ENCODE measurements at regions not wholly inside any gene's neighbourhood (a gene's known extent, or its start where the extent isn't known, plus 50 kb on each side); places are given as distances from the start of the nearest gene placed in this dataset.
"Not testable (repeated sequence)": the region's sequence is repeated elsewhere in the genome, so short reads cannot be mapped to it uniquely, and the experiment has no call there.

DNA sequence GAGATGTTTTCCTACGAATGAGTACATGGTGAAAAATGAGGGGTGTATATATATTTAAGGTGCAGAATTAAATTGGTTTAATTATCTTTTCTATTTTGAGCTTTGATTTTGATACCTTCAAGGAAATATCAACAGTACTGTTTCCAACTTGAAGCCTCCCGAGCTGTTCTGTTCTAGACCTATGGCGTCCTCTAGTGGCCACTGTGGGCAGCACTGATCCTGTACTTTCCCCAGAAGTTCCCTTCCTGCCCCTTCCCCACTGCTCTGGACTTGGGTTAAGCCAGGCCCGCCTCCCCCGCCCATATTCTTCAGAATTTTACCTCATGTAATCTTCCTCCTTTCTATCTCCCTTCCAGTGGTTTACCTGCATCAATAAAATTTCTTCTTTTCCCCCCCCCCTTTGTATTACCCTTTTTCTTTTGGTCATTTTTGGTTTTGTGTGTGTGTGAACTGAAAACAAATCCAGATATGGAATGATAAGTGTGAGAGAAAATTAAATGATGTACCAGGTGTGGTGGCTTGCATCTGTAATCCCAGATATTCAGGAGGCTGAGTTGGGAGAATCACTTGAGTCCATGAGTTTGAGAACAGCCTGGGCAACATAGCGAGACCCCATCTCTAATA, 1643.5 kb downstream of the TP53TG3F start:
- H3K27me3 ChIP-seq = no peaks in the 10 kb centered on the region
- H3K9me3 ChIP-seq = no peaks in the 10 kb centered on the region
- WGBS (ENCODE audit: insufficient coverage, low coverage, low lambda C conversion rate, missing lambda C conversion rate) = 20% methylated on average over 6 of the region's 6 CpGs
- TF ChIP-seq POLR2A (IDR thresholded peaks at IDR 0.05) = no peak
- TF ChIP-seq, protein P1, sequence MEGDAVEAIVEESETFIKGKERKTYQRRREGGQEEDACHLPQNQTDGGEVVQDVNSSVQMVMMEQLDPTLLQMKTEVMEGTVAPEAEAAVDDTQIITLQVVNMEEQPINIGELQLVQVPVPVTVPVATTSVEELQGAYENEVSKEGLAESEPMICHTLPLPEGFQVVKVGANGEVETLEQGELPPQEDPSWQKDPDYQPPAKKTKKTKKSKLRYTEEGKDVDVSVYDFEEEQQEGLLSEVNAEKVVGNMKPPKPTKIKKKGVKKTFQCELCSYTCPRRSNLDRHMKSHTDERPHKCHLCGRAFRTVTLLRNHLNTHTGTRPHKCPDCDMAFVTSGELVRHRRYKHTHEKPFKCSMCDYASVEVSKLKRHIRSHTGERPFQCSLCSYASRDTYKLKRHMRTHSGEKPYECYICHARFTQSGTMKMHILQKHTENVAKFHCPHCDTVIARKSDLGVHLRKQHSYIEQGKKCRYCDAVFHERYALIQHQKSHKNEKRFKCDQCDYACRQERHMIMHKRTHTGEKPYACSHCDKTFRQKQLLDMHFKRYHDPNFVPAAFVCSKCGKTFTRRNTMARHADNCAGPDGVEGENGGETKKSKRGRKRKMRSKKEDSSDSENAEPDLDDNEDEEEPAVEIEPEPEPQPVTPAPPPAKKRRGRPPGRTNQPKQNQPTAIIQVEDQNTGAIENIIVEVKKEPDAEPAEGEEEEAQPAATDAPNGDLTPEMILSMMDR (IDR thresholded peaks at IDR 0.05) = peak in 1 of 4 donors; percentile 9
- no peaks in the 10 kb centered on the region for H3K36me3 ChIP-seq
- H3K27ac ChIP-seq = no peak overlapping the region
- intact Hi-C loops (cut with DNase I) = no loop called here
- H3K4me3 ChIP-seq = no peak overlapping the region
- H3K4me1 ChIP-seq = no peaks in the 10 kb centered on the region
- DNase-seq = no peak
- ATAC-seq = no peak

DNA sequence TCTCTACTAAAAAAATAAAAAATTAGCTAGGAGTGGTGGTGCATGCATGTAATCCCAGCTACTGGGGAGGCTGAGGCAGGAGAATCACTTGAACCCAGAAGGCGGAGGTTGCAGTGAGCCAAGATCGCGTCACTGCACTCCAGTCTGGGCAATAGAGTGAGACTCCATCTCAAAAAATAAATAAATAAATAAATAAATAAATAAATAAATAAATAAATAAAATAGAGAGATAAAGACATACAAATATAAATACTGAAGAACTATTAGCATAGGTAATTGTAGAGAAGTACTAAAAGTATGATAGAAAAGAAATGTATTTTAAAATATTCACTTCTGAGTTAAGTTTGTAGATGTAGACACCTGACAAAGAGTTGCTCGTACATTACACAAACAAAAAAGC, 1652.4 kb downstream of the TP53TG3F start:
- H3K4me1 ChIP-seq; intact Hi-C loops (cut with DNase I); H3K4me3 ChIP-seq; H3K27ac ChIP-seq; H3K9me3 ChIP-seq; DNase-seq; ATAC-seq; H3K27me3 ChIP-seq; H3K36me3 ChIP-seq: not testable (repeated sequence)
- 73% methylated on average over 4 of the region's 4 CpGs for WGBS (ENCODE audit: insufficient coverage, low coverage, low lambda C conversion rate, missing lambda C conversion rate)

GRCh38 chr16:35131429-35131828, 1672.0 kb downstream of the TP53TG3F start:
- Histone ChIP-seq H3K4me3 (no peak overlapping the region), H3K4me1 (peaks cover 0 to 2% (median 0%) of the 10 kb centered on the region in 4 donors), H3K27ac (no peak overlapping the region), H3K9me3 (no peaks in the 10 kb centered on the region), H3K36me3 (no peaks in the 10 kb centered on the region), H3K27me3 (no peaks in the 10 kb centered on the region)
- 29% methylated on average over 4 of the region's 4 CpGs for WGBS (ENCODE audit: insufficient coverage, low coverage, low lambda C conversion rate, missing lambda C conversion rate)
- ATAC-seq (no peak), DNase-seq (no peak)
- intact Hi-C loops (cut with DNase I) = no loop called here
- no peak for TF ChIP-seq POLR2A (IDR thresholded peaks at IDR 0.05)
- TF ChIP-seq, protein P1 (IDR thresholded peaks at IDR 0.05) = no peak

DNA sequence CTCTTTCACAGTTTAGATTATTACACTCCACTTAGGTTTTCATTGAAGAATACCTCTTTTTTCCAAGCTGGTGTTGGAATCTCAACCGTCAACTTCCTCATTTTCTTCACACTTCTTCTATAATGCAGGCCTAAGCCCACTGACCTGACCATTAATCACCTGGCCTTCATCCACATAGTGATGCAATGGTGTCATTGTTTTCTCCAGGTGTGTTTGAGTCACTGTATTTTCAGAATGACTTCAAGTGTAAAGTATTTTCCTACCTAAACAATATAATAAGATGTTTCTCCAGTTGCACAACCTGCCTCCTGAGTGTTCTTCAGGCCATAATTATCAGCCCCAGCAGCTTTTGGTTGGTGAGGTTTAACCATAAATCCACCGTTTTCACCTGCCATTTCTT, 1675.1 kb downstream of the TP53TG3F start:
- ATAC-seq = no peak
- no peak overlapping the region for H3K27ac ChIP-seq
- DNase-seq = no peak
- no peak for TF ChIP-seq POLR2A (IDR thresholded peaks at IDR 0.05)
- TF ChIP-seq, protein P1 (IDR thresholded peaks at IDR 0.05) = no peak
- H3K4me3 ChIP-seq = no peak overlapping the region
- peaks cover 0 to 2% (median 0%) of the 10 kb centered on the region in 4 donors for H3K4me1 ChIP-seq
- WGBS (ENCODE audit: insufficient coverage, low coverage, low lambda C conversion rate, missing lambda C conversion rate) = 6% methylated on average over 2 of the region's 2 CpGs
- H3K9me3 ChIP-seq = no peaks in the 10 kb centered on the region
- H3K36me3 ChIP-seq = no peaks in the 10 kb centered on the region
- intact Hi-C loops (cut with DNase I) = no loop called here
- no peaks in the 10 kb centered on the region for H3K27me3 ChIP-seq

GRCh38 chr16:35140293-35140986, 1681.0 kb downstream of the TP53TG3F start:
- Histone ChIP-seq H3K9me3 (no peaks in the 10 kb centered on the region), H3K4me1 (no peaks in the 10 kb centered on the region), H3K36me3 (no peaks in the 10 kb centered on the region), H3K4me3 (no peak overlapping the region), H3K27me3 (no peaks in the 10 kb centered on the region), H3K27ac (no peak overlapping the region)
- TF ChIP-seq POLR2A (IDR thresholded peaks at IDR 0.05) = no peak
- TF ChIP-seq, protein P1 (IDR thresholded peaks at IDR 0.05) = no peak
- ATAC-seq (no peak), DNase-seq (no peak)
- intact Hi-C loops (cut with DNase I) = no loop called here
- 20% methylated on average over 1 of the region's 33 CpGs for WGBS (ENCODE audit: insufficient coverage, low coverage, low lambda C conversion rate, missing lambda C conversion rate)

Measured in right lobe of liver (tissue), 6 donors.